AG04450 (cell line): ENCODE measurements at regions not wholly inside any gene's neighbourhood (a gene's known extent, or its start where the extent isn't known, plus 50 kb on each side); places are given as distances from the start of the nearest gene placed in this dataset.

ENCODE experiments used
- CTCF ChIA-PET: fragments of 300-600, 350-600 bp; formaldehyde crosslinking; extraction: SDS; loops from one replicate; lab custom pipeline; 2022; ENCODE audit warnings: antibody characterized with exemption, inconsistent platforms; lab: Charles Lee
- POLR2A ChIA-PET: fragments of 350-600 bp; formaldehyde crosslinking; extraction: SDS; loops from one replicate; lab custom pipeline; 2021; ENCODE audit warnings: antibody characterized with exemption, inconsistent platforms; lab: Yijun Ruan, JAX
- DNase-seq: peaks from one replicate; pipeline ENCODE4 v3.0.0-alpha.2; 2011; ENCODE audit warnings: low read depth, low spot score
- H3K27ac ChIP-seq: one replicate; pipeline ENCODE4 v1.5.1; 2012; ENCODE audit warnings: low read depth, low read length, control low read depth
- H3K27me3 ChIP-seq: one replicate; pipeline ENCODE4 v1.6.0; 2012; ENCODE audit warnings: low read length; ENCODE audit not compliant: control insufficient read depth, insufficient read depth
- H3K4me3 ChIP-seq: 2 replicates; pipeline ENCODE4 v1.5.1; 2011; ENCODE audit warnings: mild to moderate bottlenecking, low read depth, low read length, control low read depth
- H3K9me3 ChIP-seq: 2 replicates; pipeline ENCODE4 v1.5.1; 2012; ENCODE audit warnings: low read length; ENCODE audit not compliant: control insufficient read depth, insufficient read depth
- CTCF ChIP-seq: IDR thresholded peaks from 2 replicates; pipeline ENCODE4 v1.5.1; 2011; ENCODE audit warnings: low read depth, low read length, control low read depth, inconsistent platforms

GRCh38 chr14:71377099-71377498 is 469.8 kb downstream of the PCNX1 start:
- ChIA-PET CTCF (no interaction called here), POLR2A (no interaction called here)
- Histone ChIP-seq H3K27me3 (no peaks in the 10 kb centered on the region), H3K9me3 (peaks cover 10% of the 10 kb centered on the region; the same call in 1 of the 2 replicates), H3K27ac (no peak overlapping the region), H3K4me3 (no peak overlapping the region)
- no peak for TF ChIP-seq CTCF
- no peak for DNase-seq

- CTCF ChIA-PET, result no interaction called here
- TF ChIP-seq CTCF, result no peak
- DNase-seq, result no peak
- Histone ChIP-seq H3K27ac (no peak overlapping the region), H3K4me3 (no peak overlapping the region), H3K9me3 (peaks cover 10% of the 10 kb centered on the region; the same call in 1 of the 2 replicates), H3K27me3 (no peaks in the 10 kb centered on the region)
- POLR2A ChIA-PET, result no interaction called here
These were observed 473.0 kb downstream of the PCNX1 start for GRCh38 chr14:71380271-71380670.

- TF ChIP-seq CTCF, result no peak
- Histone ChIP-seq H3K27ac (no peak overlapping the region), H3K4me3 (no peak overlapping the region), H3K9me3 (peaks cover 10% of the 10 kb centered on the region; the same call in 1 of the 2 replicates), H3K27me3 (no peaks in the 10 kb centered on the region)
- no peak for DNase-seq
- ChIA-PET CTCF (no interaction called here), POLR2A (interaction anchor here (1.1 kb wide), 1 partner anchor 33 kb away, joined by 3 read pairs; no protein-coding TSS in a partner anchor)
These were observed 474.6 kb downstream of the PCNX1 start for GRCh38 chr14:71381814-71382213.

GRCh38 chr14:71382315-71382714 is 475.1 kb downstream of the PCNX1 start:
- H3K27me3 ChIP-seq, result no peaks in the 10 kb centered on the region
- no peak for TF ChIP-seq CTCF
- peaks cover 5% of the 10 kb centered on the region; the same call in 1 of the 2 replicates for H3K9me3 ChIP-seq
- CTCF ChIA-PET, result no interaction called here
- DNase-seq, result no peak
- no peak overlapping the region for H3K27ac ChIP-seq
- POLR2A ChIA-PET, result no interaction called here
- no peak overlapping the region for H3K4me3 ChIP-seq

GRCh38 chr14:71383510-71383909 is 476.3 kb downstream of the PCNX1 start:
- Histone ChIP-seq H3K27ac (no peak overlapping the region), H3K4me3 (no peak overlapping the region), H3K27me3 (no peaks in the 10 kb centered on the region), H3K9me3 (no peaks in the 10 kb centered on the region)
- ChIA-PET POLR2A (no interaction called here), CTCF (no interaction called here)
- no peak for DNase-seq
- no peak for TF ChIP-seq CTCF
